Ovary (tissue), 3 donors: ENCODE measurements at regions not wholly inside any gene's neighbourhood (a gene's known extent, or its start where the extent isn't known, plus 50 kb on each side); places are given as distances from the start of the nearest gene placed in this dataset.

ENCODE experiments used
- EP300 ChIP-seq: sonication (generic); formaldehyde crosslinking; IDR thresholded peaks from one replicate; pipeline ENCODE4 v1.6.1; 2017; ENCODE audit warnings: antibody characterized with exemption
- POLR2A ChIP-seq: fragments of 450-650 bp; IDR thresholded peaks from one replicate; pipeline ENCODE4 v1.6.1; 2017; ENCODE audit warnings: antibody characterized with exemption, mild to moderate bottlenecking, moderate library complexity
- TF ChIP-seq, protein P1 (sequence below), 3 donors: fragments of 450-650 bp in 2 of 3; fragments of 200-600 bp in 1 of 3; IDR thresholded peaks; one replicate each; pipeline versions ENCODE4 v1.5.1 to v1.8.0; 2016 to 2022; ENCODE audit warnings: antibody characterized with exemption in 3 of 3, mild to moderate bottlenecking in 1 of 3
- donor health status: DM: no; HTN: no; CAD: no.

DNA sequence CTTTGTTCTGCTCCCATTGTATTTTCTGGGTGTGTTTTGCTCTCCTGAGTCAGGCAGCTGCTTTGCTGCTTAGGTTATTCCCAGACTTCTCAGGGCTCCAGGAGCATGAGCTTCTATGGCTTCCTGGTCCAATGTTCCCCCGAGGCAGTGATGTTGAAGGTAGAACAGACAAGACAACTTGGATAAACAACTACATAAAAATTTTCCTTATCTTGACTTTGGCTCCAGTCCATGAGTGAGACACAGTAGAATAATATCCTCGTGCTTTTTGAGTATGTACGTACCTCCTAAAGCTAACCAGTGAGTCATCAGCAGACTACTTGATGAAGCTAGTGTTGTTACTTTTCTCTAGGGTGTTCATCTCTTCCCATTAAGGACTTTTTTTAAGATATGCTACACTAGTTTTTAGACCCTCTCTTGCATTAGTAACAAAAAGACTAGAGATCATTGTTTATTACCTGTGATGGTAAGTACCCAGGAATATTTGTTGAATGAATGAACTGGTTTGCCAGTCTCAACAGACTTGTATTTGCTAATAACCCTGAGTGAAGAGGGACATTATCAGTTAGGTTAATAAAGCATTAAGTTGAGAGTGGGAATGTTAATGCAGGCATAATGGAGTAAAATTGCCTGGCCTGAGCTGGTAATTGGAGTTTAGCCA is 131.9 kb downstream of the FHIP1A start:
- TF ChIP-seq, protein P1, sequence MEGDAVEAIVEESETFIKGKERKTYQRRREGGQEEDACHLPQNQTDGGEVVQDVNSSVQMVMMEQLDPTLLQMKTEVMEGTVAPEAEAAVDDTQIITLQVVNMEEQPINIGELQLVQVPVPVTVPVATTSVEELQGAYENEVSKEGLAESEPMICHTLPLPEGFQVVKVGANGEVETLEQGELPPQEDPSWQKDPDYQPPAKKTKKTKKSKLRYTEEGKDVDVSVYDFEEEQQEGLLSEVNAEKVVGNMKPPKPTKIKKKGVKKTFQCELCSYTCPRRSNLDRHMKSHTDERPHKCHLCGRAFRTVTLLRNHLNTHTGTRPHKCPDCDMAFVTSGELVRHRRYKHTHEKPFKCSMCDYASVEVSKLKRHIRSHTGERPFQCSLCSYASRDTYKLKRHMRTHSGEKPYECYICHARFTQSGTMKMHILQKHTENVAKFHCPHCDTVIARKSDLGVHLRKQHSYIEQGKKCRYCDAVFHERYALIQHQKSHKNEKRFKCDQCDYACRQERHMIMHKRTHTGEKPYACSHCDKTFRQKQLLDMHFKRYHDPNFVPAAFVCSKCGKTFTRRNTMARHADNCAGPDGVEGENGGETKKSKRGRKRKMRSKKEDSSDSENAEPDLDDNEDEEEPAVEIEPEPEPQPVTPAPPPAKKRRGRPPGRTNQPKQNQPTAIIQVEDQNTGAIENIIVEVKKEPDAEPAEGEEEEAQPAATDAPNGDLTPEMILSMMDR (IDR thresholded peaks at IDR 0.05), result no peak
- TF ChIP-seq POLR2A (no peak), EP300 (no peak)
